ENCODE measurements at regions not wholly inside any gene's neighbourhood (a gene's known extent, or its start where the extent isn't known, plus 50 kb on each side); places are given as distances from the start of the nearest gene placed in this dataset.

- TF ChIP-seq CTCF (conservative IDR thresholded peaks at IDR 0.05; ENCODE audit: low read length) (no peak), EZH2phosphoT487 (IDR thresholded peaks at IDR 0.05; ENCODE audit: borderline replicate concordance) (no peak)
- H3K9ac ChIP-seq (ENCODE audit: low read depth, low read length, poor library complexity, severe bottlenecking): no peak overlapping the region
- H3K79me2 ChIP-seq (ENCODE audit: insufficient read depth, low read length): no peaks in the 10 kb centered on the region
- H3K9me2 ChIP-seq (replicated peaks; ENCODE audit: low read depth, low read length): no peaks in the 10 kb centered on the region
- peaks cover 99% of the 10 kb centered on the region; the same call in 1 of the 2 replicates for H3K9me3 ChIP-seq (ENCODE audit: insufficient read depth, low read depth, low read length)
- H3K4me1 ChIP-seq (ENCODE audit: insufficient read depth, low read length, poor library complexity, severe bottlenecking): no peaks in the 10 kb centered on the region
- no peak overlapping the region for H2AFZ ChIP-seq (ENCODE audit: low read length)
- H3K27me3 ChIP-seq (ENCODE audit: insufficient read depth, low read length, poor library complexity, severe bottlenecking): no peaks in the 10 kb centered on the region
- peaks cover 100% of the 10 kb centered on the region for H3K36me3 ChIP-seq (ENCODE audit: insufficient read depth, low read length)
- no peaks in the 10 kb centered on the region for H4K20me1 ChIP-seq (ENCODE audit: insufficient read depth, low read length, poor library complexity, severe bottlenecking)
- H3K4me3 ChIP-seq (ENCODE audit: low read length, poor library complexity, severe bottlenecking): no peak overlapping the region
- H3F3A ChIP-seq (ENCODE audit: low read depth): no peaks in the 10 kb centered on the region
- H3K4me2 ChIP-seq (ENCODE audit: low read depth, low read length, poor library complexity, severe bottlenecking): no peak overlapping the region
Observed at GRCh38 chr15:25070353-25070963, 115.7 kb downstream of the SNRPN start.

DNA sequence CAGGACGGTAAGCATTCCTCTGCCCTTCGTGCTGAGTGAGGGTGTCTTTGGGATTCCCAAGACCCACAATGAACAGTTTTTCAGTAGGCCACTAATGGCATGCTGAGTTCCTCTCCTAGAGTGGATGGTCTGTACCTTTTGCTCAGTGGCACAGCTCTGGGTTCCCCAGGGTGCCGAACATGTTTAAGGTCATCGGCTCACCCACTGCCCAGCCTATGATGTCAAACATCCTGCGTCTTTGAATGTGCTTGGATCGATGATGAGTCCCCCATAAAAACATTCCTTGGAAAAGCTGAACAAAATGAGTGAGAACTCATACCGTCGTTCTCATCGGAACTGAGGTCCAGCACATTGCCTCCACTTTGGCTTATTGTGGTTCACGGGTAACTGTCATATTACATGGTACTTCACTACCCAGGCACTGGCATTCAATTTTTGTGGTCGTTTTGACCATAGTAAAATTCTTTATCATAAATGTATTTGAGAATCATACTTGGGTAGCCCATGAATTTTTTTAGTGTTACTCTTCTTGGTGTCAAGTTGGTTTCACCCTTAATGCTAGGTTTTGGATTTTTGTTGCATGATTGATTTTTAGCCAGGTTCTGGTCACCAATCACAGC lies 118.2 kb downstream of the SNRPN start:
- TF ChIP-seq CTCF (conservative IDR thresholded peaks at IDR 0.05; ENCODE audit: low read length) (no peak), EZH2phosphoT487 (IDR thresholded peaks at IDR 0.05; ENCODE audit: borderline replicate concordance) (no peak)
- Histone ChIP-seq H3K9me3 (ENCODE audit: insufficient read depth, low read depth, low read length) (peaks cover 94% of the 10 kb centered on the region; the same call in 1 of the 2 replicates), H3K9me2 (replicated peaks; ENCODE audit: low read depth, low read length) (no peaks in the 10 kb centered on the region)

GRCh38 chr15:25087137-25087536 lies 132.3 kb downstream of the SNRPN start:
- peaks cover 73% of the 10 kb centered on the region; the same call in 1 of the 2 replicates for H3K36me3 ChIP-seq (ENCODE audit: insufficient read depth, low read length)
- H3F3A ChIP-seq (ENCODE audit: low read depth): no peaks in the 10 kb centered on the region
- TF ChIP-seq CTCF (conservative IDR thresholded peaks at IDR 0.05; ENCODE audit: low read length): no peak
- no peak overlapping the region for H3K9ac ChIP-seq (ENCODE audit: low read depth, low read length, poor library complexity, severe bottlenecking)
- H3K9me3 ChIP-seq (ENCODE audit: insufficient read depth, low read depth, low read length): peaks cover 13% of the 10 kb centered on the region; the same call in 1 of the 2 replicates
- H3K9me2 ChIP-seq (replicated peaks; ENCODE audit: low read depth, low read length): no peaks in the 10 kb centered on the region
- H4K20me1 ChIP-seq (ENCODE audit: insufficient read depth, low read length, poor library complexity, severe bottlenecking): no peaks in the 10 kb centered on the region
- H3K4me2 ChIP-seq (ENCODE audit: low read depth, low read length, poor library complexity, severe bottlenecking): no peak overlapping the region
- no peak overlapping the region for H2AFZ ChIP-seq (ENCODE audit: low read length)
- H3K4me1 ChIP-seq (ENCODE audit: insufficient read depth, low read length, poor library complexity, severe bottlenecking): no peaks in the 10 kb centered on the region
- no peaks in the 10 kb centered on the region for H3K79me2 ChIP-seq (ENCODE audit: insufficient read depth, low read length)
- no peak overlapping the region for H3K4me3 ChIP-seq (ENCODE audit: low read length, poor library complexity, severe bottlenecking)
- H3K27me3 ChIP-seq (ENCODE audit: insufficient read depth, low read length, poor library complexity, severe bottlenecking): no peaks in the 10 kb centered on the region

More for the DNA sequence above, 118.2 kb downstream of the SNRPN start:
- H3K4me2 ChIP-seq (ENCODE audit: low read depth, low read length, poor library complexity, severe bottlenecking): no peak overlapping the region
- no peaks in the 10 kb centered on the region for H3K79me2 ChIP-seq (ENCODE audit: insufficient read depth, low read length)
- no peak overlapping the region for H3K9ac ChIP-seq (ENCODE audit: low read depth, low read length, poor library complexity, severe bottlenecking)
- H3K27me3 ChIP-seq (ENCODE audit: insufficient read depth, low read length, poor library complexity, severe bottlenecking): no peaks in the 10 kb centered on the region
- H3K36me3 ChIP-seq (ENCODE audit: insufficient read depth, low read length): peaks cover 99% of the 10 kb centered on the region
- no peaks in the 10 kb centered on the region for H3K4me1 ChIP-seq (ENCODE audit: insufficient read depth, low read length, poor library complexity, severe bottlenecking)
- no peaks in the 10 kb centered on the region for H3F3A ChIP-seq (ENCODE audit: low read depth)
- H4K20me1 ChIP-seq (ENCODE audit: insufficient read depth, low read length, poor library complexity, severe bottlenecking): no peaks in the 10 kb centered on the region
- H3K4me3 ChIP-seq (ENCODE audit: low read length, poor library complexity, severe bottlenecking): no peak overlapping the region
- H2AFZ ChIP-seq (ENCODE audit: low read length): no peak overlapping the region
